HG03520 (cell line): ENCODE measurements at regions not wholly inside any gene's neighbourhood (a gene's known extent, or its start where the extent isn't known, plus 50 kb on each side); places are given as distances from the start of the nearest gene placed in this dataset.

Source experiments
- ATAC-seq: cut with Tn5 transposase; IDR thresholded peaks from one replicate; pipeline ENCODE4 v1.9.1; 2021; ENCODE audit warnings: mild to moderate bottlenecking, moderate library complexity; ENCODE audit not compliant: unreplicated experiment

DNA sequence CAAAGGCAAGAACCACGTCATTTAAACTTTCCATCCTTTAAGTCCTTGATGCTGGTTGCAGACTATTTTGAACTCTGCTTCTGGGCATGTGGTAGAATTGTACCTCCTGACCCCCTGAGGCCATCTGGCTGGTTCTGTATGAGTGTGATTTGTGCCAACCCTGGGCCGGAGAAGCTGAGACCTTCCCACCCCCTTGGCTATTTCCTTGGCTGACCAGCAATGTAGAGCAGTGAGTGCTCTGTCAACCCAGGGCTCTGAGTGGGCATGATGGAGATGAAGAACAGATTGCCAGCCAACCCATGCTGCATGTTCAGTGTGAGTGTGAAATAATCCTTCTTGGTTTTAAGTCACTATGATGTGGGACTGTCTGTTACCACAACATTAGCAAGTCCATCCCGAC, 82.1 kb upstream of the RASGRP1 start:
- no peak for ATAC-seq

DNA sequence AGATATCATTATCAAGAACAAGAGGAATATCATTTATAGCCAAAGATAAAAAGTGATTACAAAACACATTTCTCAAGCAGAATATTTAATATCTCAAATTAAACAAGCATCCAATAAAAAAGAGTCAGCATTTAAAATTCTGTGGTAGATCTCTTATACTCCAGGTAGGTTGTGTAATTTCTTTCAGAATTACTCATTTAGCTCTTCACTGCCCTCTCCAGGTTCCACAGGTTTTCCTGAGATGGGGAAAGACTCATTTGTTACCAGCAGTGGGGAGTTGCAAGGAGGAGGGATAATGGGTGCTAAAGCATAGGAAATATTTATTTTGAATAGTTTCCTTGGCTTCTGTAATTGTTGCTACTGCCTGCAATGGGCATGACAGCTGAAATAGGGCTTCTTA, 83.1 kb upstream of the RASGRP1 start:
- no peak for ATAC-seq

DNA sequence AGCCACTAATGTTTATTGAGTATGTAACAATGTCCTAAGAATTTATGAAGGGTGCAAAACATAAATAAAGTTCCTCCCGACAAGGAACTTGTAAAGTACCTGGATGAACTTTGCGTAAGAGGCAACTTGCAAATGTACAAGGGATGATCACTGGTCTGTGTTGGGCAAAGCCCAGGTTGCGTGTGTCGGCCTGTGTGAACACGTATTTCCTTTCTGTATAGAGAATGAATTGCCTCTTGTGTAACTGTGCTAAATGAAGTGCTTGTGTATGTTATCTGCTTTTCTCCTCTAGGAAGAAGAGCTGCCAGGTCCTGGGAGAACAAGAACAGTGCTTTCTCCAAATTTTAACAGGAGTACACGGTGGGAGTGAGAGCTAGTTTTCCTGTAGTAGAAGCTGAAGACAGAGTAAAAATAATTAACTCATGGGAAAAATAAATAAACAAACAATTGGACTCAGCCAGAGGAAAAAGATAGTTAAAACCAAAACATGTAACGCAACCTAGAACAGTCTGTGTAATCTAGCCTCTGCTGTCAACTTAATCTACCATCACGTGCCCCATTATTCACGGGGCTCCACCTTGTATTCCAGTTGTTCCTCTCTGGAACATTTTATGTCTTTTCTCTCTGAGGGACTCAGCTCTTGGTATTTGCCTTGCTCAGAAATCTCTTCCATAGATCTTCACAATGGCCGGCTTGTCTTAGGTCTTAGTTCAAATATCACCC, 83.7 kb upstream of the RASGRP1 start:
- no peak for ATAC-seq

DNA sequence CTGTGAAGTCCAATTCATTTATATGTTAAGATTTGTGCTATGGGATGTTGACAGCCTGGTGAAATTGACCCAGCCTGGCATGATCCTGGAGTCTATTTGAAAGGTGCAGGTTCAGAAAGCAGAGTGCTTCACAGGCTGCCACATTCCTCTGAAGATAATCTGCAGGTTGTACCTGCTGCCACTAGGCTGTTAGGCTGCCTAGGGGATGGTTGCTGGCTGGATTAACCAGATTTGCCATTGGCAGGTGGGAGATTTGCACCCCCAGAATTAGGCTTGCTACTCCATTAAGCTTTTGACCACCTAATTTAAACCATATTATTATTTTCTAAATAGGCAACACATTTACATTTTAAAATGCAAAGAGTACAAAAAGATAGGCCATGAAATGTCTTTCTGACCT, 85.8 kb upstream of the RASGRP1 start:
- no peak for ATAC-seq

DNA sequence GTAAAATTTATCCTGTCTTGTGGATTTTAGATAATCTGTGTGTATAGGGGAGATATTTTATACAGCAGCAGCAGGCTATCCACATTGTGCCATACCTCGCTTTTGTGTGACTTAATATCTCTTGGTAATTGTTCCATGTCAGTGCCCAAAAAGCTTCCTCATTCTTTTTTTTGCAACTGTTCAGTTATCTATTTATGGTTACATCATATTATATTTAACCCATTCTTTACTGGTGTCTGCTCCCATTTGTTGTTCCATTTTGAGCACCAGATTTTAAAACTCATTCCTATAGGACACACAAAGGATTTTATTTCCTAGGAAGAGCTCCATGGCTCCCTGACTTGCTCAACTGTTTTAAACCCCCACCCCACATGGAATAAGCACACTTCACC, 86.3 kb upstream of the RASGRP1 start:
- no peak for ATAC-seq

DNA sequence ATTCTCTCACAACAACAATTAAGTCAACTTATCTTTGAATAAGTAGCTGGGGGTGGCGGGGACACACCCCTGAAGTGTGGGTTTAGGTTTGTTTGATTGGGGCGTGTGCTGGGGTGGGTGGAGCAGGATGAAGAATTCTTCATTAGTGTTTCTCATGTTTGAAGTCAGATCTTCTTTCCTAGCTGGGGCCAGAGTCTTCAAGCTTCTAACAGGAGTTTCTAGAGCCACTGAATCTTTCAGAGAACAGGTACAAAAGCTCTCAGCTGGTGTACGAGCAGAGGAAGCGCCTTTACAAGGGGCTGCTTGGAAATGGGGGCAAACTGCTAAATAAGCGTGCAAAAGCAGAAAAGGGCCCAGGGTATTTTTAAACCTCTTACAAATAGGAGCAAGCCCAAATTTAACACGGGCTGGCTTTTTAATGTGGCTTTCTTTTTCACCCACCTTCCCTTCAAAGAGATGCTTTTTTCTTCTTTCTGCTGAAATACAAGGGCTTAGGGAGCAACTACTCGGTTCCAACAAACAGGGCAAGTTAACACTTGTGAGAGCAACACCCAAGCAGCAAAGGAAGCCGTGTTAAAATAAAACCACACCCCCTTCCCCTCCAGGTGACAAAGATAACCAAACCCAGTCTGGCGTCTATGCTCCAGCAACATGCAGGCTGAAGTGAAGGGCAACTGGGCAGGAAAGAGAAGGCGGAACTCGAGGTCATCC, 86.9 kb upstream of the RASGRP1 start:
- ATAC-seq = no peak

DNA sequence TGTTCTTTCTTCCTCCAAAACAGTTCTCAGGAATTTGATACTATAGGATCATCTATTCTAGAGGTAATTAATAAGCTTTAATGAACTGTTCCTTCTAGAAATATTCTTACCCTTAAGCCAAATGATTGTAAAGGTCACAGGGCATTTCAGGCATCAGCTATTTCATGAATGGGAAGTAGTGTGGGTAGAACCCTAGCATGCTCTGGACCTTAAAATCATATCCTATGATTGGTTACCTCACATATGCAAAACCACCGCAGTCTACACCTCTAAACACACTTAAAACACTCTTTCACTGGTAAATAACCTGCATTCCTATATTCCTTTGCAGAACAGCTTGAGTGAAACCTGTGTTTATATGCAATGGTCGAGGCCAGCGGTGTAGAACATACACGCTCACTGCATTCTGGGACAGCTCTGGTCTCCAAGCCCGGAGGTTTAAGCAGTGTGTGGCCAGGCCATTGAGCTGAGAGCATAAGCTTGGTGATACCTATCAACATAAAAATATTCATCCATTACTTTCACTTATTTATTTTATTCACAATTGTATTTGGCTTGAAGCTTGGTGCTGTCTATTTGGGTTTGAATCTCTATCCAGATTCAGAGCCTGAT, 87.7 kb upstream of the RASGRP1 start:
- ATAC-seq = no peak

DNA sequence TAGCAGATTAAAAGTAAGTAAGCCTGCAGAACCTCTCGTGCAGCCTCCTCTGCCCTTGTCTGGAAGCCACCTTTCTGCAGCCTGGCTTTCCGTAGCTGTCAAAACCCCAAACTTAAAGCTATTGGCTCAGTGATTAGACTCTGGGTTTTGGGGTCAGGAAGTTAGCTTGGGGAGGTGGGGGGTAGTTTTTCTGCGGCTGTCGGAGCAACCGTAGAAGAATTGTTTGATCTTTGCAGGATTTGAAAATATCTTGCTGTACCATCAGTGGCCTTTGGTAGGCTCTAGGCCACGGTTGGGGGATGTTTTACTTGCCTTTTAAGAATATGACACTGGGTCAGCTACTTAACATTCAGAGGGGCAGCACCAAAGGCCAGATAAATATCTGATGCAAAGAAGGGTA, 88.4 kb upstream of the RASGRP1 start:
- ATAC-seq = no peak

DNA sequence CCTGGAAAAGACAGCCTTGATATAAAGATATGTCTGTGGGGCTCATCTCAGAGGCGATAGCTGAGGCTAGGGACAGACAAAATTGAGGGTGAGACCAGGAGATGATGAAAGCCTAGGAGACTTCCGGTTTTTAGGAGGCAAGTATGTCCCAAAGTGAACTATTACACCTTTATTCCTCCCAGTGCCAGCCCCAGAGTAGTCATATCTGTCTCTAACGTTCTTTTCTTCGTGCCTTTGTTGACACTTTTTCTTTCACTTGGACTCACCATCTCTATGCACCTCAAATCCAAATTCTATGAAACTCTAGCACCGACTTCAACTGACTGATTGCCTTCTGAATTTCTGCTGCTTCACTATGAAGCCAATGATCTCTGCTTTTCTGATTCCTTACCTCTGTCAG, 93.8 kb upstream of the RASGRP1 start:
- no peak for ATAC-seq

DNA sequence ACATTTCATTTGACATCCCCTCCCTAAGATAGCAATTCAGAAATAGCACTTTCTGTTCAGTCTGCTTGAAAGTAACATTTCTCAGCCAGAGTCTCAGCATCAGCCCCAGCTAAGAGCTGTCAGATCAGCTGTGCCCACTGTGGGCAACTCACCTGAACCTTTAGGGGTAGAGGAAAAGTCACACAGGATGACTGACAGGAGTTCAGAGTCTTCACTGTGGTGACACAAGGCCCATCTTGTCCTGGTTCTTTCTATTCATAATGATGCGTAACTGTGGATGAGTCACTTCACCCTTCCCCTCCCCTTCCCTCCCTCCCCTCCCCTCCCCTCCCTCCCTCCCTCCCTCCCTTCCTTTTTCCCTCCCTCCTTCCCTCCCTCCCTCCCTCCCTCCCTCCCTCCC, 96.1 kb upstream of the RASGRP1 start:
- no peak for ATAC-seq

DNA sequence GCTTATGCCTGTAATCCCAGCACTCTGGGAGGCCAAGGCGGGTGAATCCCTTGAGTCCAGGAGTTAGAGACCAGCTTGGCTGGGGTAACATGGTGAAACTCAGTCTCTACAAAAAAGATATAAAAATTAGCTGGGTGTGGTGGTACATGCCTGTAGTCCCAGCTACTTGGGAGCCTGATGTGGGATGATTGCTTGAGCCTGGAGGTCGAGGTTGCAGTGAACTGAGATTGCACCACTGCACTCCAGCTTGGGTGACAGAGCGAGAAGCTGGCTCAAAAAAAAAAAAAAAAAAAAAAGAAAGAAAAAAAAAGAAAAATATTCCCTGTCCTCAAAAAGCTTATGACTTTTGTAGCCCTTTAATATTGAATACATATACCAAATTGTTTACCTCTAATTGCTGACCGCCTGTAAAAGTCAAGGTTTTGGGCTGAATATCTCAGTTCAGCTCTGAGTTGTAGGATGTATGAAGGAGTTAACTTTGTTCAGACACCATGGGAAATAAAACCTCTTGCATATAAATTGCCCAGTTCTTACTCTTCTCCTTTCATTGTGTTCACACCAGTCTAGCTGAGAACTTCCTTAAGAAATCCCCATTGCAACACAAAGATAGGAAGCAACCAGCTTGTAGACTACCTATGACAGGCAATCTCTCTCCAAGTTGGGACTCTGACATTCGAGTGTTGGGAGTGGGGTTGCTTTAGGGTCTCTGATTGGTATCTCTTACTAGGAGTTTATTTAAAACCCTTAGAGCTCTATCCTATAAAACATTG, 97.6 kb upstream of the RASGRP1 start:
- no peak for ATAC-seq

DNA sequence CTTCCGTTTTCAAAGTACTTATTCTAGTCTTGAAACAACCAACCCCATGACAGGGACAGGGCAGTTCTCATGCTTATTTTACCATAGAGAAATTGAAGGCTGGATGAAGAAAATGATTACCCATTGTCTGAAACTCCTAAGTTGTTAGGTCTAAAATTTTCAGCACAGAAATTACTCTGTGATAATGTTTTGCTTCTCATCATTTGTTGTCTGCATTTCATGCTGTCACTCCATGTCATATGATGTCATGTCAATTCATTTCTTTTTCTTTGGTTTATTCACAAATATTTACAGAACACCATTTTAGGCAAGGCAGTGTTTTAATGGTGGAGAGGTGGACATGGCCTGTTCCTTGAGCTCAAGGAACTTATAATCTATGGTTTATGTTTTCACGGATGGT, 98.2 kb upstream of the RASGRP1 start:
- ATAC-seq = no peak

DNA sequence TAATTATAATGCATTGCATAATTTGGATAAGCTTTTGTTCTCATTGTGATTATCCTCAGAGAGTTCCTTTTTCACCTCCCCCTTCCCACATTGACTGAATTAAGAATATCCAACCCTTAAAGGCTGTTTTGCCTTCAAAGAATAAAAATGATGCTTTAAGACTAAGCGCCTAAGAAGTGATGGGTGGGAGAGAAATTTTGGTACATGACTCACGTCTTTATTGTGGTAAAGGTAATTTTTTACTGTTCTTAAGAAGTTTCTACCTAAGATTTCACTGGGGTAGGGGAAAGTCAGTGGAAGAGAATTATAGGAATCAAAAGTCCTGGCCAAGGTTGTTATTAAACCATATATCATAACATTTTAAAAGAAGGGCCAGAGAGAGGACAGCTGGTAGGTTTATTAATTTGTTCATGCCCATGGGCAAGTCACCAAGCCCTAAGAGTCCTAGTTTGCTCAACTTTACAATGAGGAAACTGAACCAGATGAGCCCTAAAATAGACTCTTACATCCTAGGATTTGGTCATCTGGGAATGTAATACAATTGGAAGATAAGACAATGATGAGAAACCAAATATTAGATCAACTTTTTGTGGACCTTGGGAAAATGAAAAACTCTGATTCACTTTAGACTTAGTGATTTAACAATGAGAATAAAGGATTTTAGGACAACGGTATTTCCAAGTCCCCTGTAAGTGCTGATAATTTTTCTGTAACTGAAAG, 101.1 kb upstream of the RASGRP1 start:
- no peak for ATAC-seq

DNA sequence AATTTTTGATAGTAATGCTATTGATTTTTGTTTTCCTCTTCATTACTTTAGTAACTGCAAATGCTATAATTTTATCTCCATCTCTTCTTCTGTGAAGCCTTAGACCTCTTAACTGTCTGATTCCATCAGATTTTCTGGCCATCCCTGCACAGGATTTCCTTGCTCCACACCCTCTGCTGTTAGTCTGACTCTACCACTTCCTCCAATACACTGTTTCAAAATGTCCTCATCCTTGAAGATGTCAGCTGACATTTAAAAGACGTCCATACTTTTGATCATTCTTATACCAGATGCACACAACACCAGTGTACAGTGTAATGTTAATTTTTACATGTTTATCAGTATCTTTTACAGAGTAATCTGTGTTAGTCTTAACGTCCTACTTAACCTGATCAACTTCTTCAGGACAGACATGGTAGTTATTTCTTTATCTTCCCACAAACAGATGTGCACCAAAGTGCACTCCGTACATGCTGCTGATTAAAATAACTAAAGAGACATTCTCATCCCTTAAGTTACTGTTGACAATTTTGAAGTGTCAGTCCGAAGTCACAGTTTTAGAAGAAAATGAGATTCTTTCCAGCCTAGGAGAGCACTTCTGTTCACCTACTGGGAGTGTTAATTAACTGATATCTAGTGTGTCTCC, 102.4 kb upstream of the RASGRP1 start:
- ATAC-seq = no peak

DNA sequence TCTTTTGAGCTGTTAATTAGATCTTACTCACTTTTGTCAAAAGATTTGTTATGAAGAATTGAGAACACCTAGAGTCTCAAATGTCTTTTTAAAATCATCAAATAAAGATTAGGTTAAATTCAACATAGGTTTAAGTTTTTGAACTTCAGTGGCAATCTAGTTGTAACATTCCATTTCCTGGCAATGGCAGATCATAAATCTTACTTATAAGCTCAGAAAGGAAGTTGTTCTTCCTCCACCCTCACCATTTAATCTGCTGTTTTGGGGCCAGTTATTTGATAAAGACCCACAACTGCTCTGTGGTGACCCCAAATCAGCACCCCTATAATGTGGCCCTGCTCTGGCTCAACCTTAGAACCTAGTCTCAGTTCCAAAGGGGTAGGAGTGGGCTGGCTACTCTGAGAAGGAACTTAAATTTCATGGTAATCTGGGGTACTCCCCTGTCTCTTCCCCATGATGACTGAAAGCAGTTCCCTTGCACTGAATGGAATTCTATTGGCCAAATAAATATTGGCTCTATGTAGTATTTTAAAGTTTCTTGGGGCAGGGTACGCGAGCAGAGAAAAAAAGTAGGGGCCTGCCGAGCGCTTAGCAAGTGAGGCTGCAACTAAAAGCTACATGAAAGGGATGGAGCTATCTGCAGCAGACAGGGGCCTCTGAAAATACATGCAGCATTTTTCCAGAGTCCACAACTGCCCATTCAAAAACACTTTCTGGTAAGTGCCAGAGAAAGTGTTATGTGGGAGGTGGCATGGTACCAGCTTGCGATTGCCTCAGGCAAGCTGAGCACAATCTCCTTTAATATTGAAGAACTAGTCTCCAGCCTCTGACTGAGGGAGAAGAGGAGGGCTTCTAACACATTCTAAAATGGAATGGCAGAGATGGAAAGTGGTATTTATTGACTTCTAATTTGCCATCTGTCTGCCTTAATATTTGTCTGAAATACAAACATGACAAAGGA, 103.6 kb upstream of the RASGRP1 start:
- ATAC-seq = no peak

DNA sequence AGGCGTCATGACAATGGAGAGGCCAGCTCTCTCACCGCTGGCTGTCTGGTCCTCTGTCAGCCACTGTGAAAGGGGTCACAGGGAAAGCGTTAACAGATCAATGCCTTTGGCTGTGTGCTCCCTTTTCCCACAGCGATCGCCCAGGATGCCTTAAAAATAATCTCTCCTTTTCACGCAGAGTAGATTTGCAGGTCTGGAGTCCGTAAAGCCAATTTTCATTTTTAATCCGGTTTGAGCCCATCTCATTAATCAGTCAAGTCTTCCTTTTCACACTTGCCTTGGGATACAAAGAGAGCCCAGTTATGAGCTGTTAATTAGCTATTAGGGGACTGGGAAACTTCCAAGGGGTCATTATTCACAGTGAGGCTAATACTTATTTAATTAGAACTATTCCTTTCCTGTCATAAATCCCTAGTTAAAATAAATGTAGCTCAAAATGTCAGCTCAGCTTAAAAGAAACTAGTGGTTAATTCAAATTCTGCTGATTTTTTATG, 104.3 kb upstream of the RASGRP1 start:
- no peak for ATAC-seq

DNA sequence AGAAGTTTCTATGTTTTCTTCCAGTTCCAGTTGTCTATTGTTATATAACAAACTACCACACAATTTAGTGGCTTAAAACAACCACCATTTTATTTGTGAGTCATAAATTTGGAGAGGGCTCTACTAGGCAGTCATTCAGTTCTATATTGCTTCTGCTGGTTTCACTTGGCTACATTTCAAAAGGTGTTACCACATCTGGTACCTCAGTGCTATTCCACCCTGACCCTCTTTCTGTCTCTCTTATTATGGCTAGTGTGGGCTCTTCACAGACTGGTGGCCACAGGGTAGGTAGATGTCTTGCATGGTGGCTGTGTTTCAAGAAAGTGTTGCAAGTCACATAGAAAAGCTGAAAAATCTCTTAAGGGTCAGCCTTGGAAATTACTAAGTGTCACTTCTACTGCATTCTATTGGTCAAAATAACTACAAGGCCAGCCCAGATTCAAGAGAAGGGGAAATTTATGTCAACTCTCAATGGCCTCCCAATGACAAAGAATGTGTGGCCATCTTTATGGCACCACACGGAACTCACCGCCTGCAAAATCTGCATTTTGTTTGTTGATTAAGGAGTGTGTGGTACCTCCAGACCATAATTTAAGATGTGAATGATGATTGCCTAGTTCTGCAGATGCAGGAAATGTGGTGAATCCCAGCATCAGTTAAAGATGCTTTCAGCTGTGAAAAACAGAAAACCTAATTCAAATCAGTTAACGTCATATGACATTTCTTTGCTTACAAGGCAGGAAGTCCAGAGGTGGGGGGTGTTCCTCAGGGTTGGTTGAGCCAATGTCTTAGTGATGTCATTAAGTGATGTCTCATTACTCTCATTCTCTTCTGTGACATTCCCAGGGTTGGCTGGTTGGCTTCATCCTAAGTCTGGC, 105.8 kb upstream of the RASGRP1 start:
- no peak for ATAC-seq

DNA sequence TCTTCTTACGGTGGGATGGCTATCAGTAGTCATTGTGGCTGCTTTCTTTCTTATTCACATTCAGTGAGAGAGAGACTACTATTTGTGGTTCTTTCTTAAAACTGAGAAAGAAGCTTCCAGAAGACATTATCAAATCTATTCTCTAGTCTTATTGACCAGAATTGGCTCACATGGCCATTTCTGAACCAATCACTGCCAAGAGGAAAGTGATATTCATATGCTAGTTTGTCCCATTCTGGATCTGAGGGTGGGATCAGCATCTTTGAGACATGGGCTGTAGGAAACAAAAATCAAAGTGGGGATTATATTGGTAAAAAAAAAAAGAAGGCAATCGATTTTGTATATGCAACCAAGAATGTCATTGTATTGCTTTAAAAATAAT, 106.4 kb upstream of the RASGRP1 start:
- ATAC-seq = no peak
